A673 (cell line): ENCODE measurements at regions not wholly inside any gene's neighbourhood (a gene's known extent, or its start where the extent isn't known, plus 50 kb on each side); places are given as distances from the start of the nearest gene placed in this dataset.

Source experiments
- BruUV-seq: library from RNA; stranded (reverse); fragments of 400-500 nt; replicated peaks from 2 replicates; lab custom pipeline; 2021; lab: Mats Ljungman, UMichigan
- CTCF ChIA-PET: fragments of 300-600 bp; sonication (Branson Sonifier 250); formaldehyde crosslinking; loops from one replicate; lab custom pipeline; 2022; ENCODE audit warnings: antibody characterized with exemption; lab: Charles Lee
- POLR2A ChIA-PET: fragments of 300-600 bp; sonication (Branson Sonifier 250); formaldehyde crosslinking; loops from one replicate; lab custom pipeline; 2022; ENCODE audit warnings: antibody characterized with exemption; ENCODE audit not compliant: low non-redundant PET; lab: Charles Lee
- DNase-seq: peaks from one replicate; pipeline ENCODE4 v3.0.0-alpha.2; 2015; ENCODE audit warnings: low spot score
- H3K27ac ChIP-seq: fragments of 200-600 bp; sonication (generic); 2 replicates; pipeline ENCODE4 v1.5.1; 2016; ENCODE audit warnings: mixed run types, low read depth, mild to moderate bottlenecking, mixed read lengths, antibody characterized with exemption, low read length; ENCODE audit not compliant: poor library complexity, severe bottlenecking
- H3K27me3 ChIP-seq: fragments of 200-600 bp; sonication (generic); replicated peaks from 2 replicates; pipeline ENCODE4 v1.6.1; 2017; ENCODE audit warnings: mixed run types, low read depth, mild to moderate bottlenecking, mixed read lengths, antibody characterized with exemption, low read length; ENCODE audit not compliant: insufficient read depth, poor library complexity
- H3K36me3 ChIP-seq: fragments of 200-600 bp; sonication (generic); 2 replicates; pipeline ENCODE4 v1.6.1; 2016; ENCODE audit warnings: mixed run types, mild to moderate bottlenecking, mixed read lengths, antibody characterized with exemption, low read length; ENCODE audit not compliant: insufficient read depth, poor library complexity, severe bottlenecking
- H3K4me1 ChIP-seq: fragments of 200-600 bp; sonication (generic); 2 replicates; pipeline ENCODE4 v1.6.1; 2017; ENCODE audit warnings: mixed run types, mild to moderate bottlenecking, mixed read lengths, antibody characterized with exemption, low read length; ENCODE audit not compliant: insufficient read depth, poor library complexity, severe bottlenecking
- H3K4me3 ChIP-seq: fragments of 200-600 bp; sonication (generic); 2 replicates; pipeline ENCODE4 v1.5.1; 2016; ENCODE audit warnings: low read depth, mixed run types, mild to moderate bottlenecking, mixed read lengths, low read length; ENCODE audit not compliant: poor library complexity, severe bottlenecking
- H3K9me3 ChIP-seq: fragments of 200-600 bp; sonication (generic); 2 replicates; pipeline ENCODE4 v1.6.1; 2016; ENCODE audit warnings: mixed run types, low read depth, mild to moderate bottlenecking, mixed read lengths, antibody characterized with exemption, low read length; ENCODE audit not compliant: poor library complexity, severe bottlenecking
- CTCF ChIP-seq: fragments of 300-800, 200-600 bp; sonication (generic); conservative IDR thresholded peaks from 2 replicates; pipeline ENCODE4 v1.5.1; 2017; ENCODE audit warnings: low read depth, mild to moderate bottlenecking, antibody characterized with exemption, low read length, moderate library complexity, mixed read lengths
- EZH2 ChIP-seq: fragments of 200-600 bp; sonication (generic); IDR thresholded peaks from 2 replicates; pipeline ENCODE4 v1.6.1; 2017; ENCODE audit warnings: borderline replicate concordance, low read depth, mild to moderate bottlenecking, mixed read lengths, antibody characterized with exemption, low read length; ENCODE audit not compliant: poor library complexity, severe bottlenecking
- intact Hi-C: fragments of 100-400 bp; cut with micrococcal nuclease; formaldehyde crosslinking; loops from one replicate; pipeline ENCODE4 v1.10.0; 2022; ENCODE audit not compliant: unreplicated experiment

- intact Hi-C loops = no loop called here
- no TSS peak for BruUV-seq
- H3K9me3 ChIP-seq = peaks cover 8% of the 10 kb centered on the region
Measured at GRCh38 chr9:80013891-80014290, 442.1 kb downstream of the TLE4 start.

GRCh38 chr9:80012557-80013330 lies 441.0 kb downstream of the TLE4 start:
- POLR2A ChIA-PET = no interaction called here
- no peak overlapping the region for H3K4me3 ChIP-seq
- CTCF ChIA-PET = no interaction called here

More at GRCh38 chr9:80013891-80014290, 442.1 kb downstream of the TLE4 start:
- DNase-seq = peak; percentile 73
- TF ChIP-seq EZH2 (no peak), CTCF (no peak)
- H3K4me3 ChIP-seq = no peak overlapping the region
- no peaks in the 10 kb centered on the region for H3K36me3 ChIP-seq
- peaks cover 5% of the 10 kb centered on the region for H3K4me1 ChIP-seq
- no peaks in the 10 kb centered on the region for H3K27me3 ChIP-seq
- ChIA-PET CTCF (no interaction called here), POLR2A (no interaction called here)
- H3K27ac ChIP-seq = no peak overlapping the region

GRCh38 chr9:80009204-80009603 lies 437.4 kb downstream of the TLE4 start:
- no peak for DNase-seq
- TF ChIP-seq CTCF (no peak), EZH2 (no peak)
- no peaks in the 10 kb centered on the region for H3K27me3 ChIP-seq
- no peak overlapping the region for H3K27ac ChIP-seq
- CTCF ChIA-PET = no interaction called here
- H3K4me3 ChIP-seq = no peak overlapping the region
- no peaks in the 10 kb centered on the region for H3K36me3 ChIP-seq
- BruUV-seq = no TSS peak
- peaks cover 8% of the 10 kb centered on the region for H3K9me3 ChIP-seq
- peaks cover 5% of the 10 kb centered on the region for H3K4me1 ChIP-seq
- intact Hi-C loops = no loop called here
- POLR2A ChIA-PET = no interaction called here

More at GRCh38 chr9:80012557-80013330, 441.0 kb downstream of the TLE4 start:
- Histone ChIP-seq H3K27me3 (no peaks in the 10 kb centered on the region), H3K27ac (no peak overlapping the region), H3K36me3 (no peaks in the 10 kb centered on the region), H3K4me1 (peaks cover 5% of the 10 kb centered on the region), H3K9me3 (peaks cover 8% of the 10 kb centered on the region)
- peak; percentile 51 for DNase-seq
- intact Hi-C loops = no loop called here
- BruUV-seq = no TSS peak
- TF ChIP-seq EZH2 = no peak
- TF ChIP-seq CTCF = no peak
